ENCODE measurements at regions not wholly inside any gene's neighbourhood (a gene's known extent, or its start where the extent isn't known, plus 50 kb on each side); places are given as distances from the start of the nearest gene placed in this dataset.

- TF ChIP-seq ZNF544 (tag by site-specific recombination; IDR thresholded peaks at IDR 0.05) = no peak
Measured at GRCh38 chr7:37534893-37535610, 86.4 kb upstream of the ELMO1 start (continued).

DNA sequence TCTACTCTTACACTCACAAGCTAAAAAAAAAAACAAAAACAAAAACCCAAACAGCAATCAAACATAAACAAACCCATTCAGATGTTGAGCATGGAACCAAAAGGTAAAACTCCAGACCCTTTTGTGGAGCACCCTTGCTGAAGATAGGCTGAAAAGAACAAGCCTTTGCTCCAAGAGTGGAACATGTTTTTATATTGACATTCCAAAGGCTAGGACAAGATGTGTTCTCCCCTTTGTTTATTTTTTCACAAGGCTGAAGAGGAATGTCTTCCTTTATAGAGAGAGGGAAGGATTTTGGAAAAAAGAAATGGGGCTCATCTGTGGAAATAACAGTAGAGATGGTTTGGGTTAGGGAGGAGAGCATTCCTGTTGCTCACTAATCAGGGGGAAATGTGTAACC is 87.2 kb upstream of the ELMO1 start:
- ChIA-PET POLR2A (no interaction called here), CTCF (interaction anchor here (0.5 kb wide), 1 partner anchor 300 kb away, joined by 4 read pairs; no protein-coding TSS in a partner anchor)
- TF ChIP-seq ZNF645 (tag by site-specific recombination; IDR thresholded peaks at IDR 0.05) (no peak), ZNF521 (tag by site-specific recombination; IDR thresholded peaks at IDR 0.05) (no peak), ZNF146 (tag by site-specific recombination; IDR thresholded peaks at IDR 0.05) (no peak), MEIS1 (CRISPR knock-in tag; IDR thresholded peaks at IDR 0.05; ENCODE audit: borderline replicate concordance) (no peak), PRDM1 (tag by site-specific recombination; IDR thresholded peaks at IDR 0.05) (no peak), ZXDB (tag by site-specific recombination; IDR thresholded peaks at IDR 0.05) (no peak), MZF1 (tag by site-specific recombination; IDR thresholded peaks at IDR 0.05; ENCODE audit: borderline replicate concordance) (no peak), ZNF544 (tag by site-specific recombination; IDR thresholded peaks at IDR 0.05) (no peak)
- TF ChIP-seq, protein P1, sequence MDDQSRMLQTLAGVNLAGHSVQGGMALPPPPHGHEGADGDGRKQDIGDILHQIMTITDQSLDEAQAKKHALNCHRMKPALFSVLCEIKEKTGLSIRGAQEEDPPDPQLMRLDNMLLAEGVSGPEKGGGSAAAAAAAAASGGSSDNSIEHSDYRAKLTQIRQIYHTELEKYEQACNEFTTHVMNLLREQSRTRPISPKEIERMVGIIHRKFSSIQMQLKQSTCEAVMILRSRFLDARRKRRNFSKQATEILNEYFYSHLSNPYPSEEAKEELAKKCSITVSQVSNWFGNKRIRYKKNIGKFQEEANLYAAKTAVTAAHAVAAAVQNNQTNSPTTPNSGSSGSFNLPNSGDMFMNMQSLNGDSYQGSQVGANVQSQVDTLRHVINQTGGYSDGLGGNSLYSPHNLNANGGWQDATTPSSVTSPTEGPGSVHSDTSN (CRISPR knock-in tag; IDR thresholded peaks at IDR 0.05) = no peak

DNA sequence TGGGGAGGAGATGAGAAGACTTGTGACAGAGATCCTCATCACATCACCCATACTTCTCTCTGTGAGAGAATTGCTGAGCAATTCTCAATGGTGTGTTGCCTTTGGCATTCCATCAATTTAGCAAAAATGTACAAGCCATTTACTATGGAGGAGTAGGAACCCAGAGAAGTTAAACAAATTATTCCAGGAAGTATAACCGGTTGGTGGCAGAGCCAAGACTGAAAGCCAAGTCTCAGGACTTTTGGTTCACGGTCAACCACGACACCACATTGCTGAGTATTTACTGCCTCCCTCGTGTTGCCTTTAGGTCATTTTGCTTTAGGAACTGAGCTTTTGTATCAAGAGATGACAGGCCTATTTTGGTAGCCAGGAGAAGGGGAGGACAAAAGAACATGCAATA is 88.0 kb upstream of the ELMO1 start:
- no peaks in the 10 kb centered on the region for H3K4me1 ChIP-seq (ENCODE audit: control insufficient read depth, insufficient read depth, low read length)
- no peak overlapping the region for H3K27ac ChIP-seq (ENCODE audit: extremely low read depth, low read depth, low read length)
- TF ChIP-seq ZNF341 (tag by site-specific recombination; IDR thresholded peaks at IDR 0.05; ENCODE audit: low read depth) (no peak), ZNF549 (tag by site-specific recombination; IDR thresholded peaks at IDR 0.05) (no peak), ZNF596 (tag by site-specific recombination; IDR thresholded peaks at IDR 0.05) (no peak), ZBTB48 (tag by site-specific recombination; IDR thresholded peaks at IDR 0.05) (no peak), ZNF391 (tag by site-specific recombination; IDR thresholded peaks at IDR 0.05; ENCODE audit: borderline replicate concordance, low read depth) (no peak), MZF1 (tag by site-specific recombination; IDR thresholded peaks at IDR 0.05; ENCODE audit: borderline replicate concordance) (no peak), YY2 (tag by site-specific recombination; IDR thresholded peaks at IDR 0.05) (no peak), ZNF146 (tag by site-specific recombination; IDR thresholded peaks at IDR 0.05) (no peak), OSR2 (tag by site-specific recombination; IDR thresholded peaks at IDR 0.05) (no peak), ZNF600 (tag by site-specific recombination; IDR thresholded peaks at IDR 0.05) (no peak), ZNF354C (tag by site-specific recombination; IDR thresholded peaks at IDR 0.05; ENCODE audit: borderline replicate concordance, low read depth) (no peak), ZNF501 (tag by site-specific recombination; IDR thresholded peaks at IDR 0.05) (no peak)
- TF ChIP-seq, protein P2, sequence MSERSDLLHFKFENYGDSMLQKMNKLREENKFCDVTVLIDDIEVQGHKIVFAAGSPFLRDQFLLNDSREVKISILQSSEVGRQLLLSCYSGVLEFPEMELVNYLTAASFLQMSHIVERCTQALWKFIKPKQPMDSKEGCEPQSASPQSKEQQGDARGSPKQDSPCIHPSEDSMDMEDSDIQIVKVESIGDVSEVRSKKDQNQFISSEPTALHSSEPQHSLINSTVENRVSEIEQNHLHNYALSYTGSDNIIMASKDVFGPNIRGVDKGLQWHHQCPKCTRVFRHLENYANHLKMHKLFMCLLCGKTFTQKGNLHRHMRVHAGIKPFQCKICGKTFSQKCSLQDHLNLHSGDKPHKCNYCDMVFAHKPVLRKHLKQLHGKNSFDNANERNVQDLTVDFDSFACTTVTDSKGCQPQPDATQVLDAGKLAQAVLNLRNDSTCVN (tag by site-specific recombination; optimal IDR thresholded peaks at IDR 0.05) = no peak
- ChIA-PET CTCF (no interaction called here), POLR2A (no interaction called here)
- H3K36me3 ChIP-seq (ENCODE audit: control insufficient read depth in 2 of 2, insufficient read depth in 1 of 2, low read length in 2 of 2) = no peaks in the 10 kb centered on the region
- H3K9me3 ChIP-seq (ENCODE audit: control insufficient read depth, insufficient read depth, low read depth, low read length) = no peaks in the 10 kb centered on the region
- H3K4me3 ChIP-seq (ENCODE audit: low read depth, low read length) = no peak overlapping the region

More for the DNA sequence above, 87.2 kb upstream of the ELMO1 start:
- H3K27ac ChIP-seq (ENCODE audit: extremely low read depth, low read depth, low read length) = no peak overlapping the region
- H3K36me3 ChIP-seq (ENCODE audit: control insufficient read depth in 2 of 2, insufficient read depth in 1 of 2, low read length in 2 of 2) = no peaks in the 10 kb centered on the region
- H3K4me1 ChIP-seq (ENCODE audit: control insufficient read depth, insufficient read depth, low read length) = no peaks in the 10 kb centered on the region
- H3K9me3 ChIP-seq (ENCODE audit: control insufficient read depth, insufficient read depth, low read depth, low read length) = no peaks in the 10 kb centered on the region
- H3K4me3 ChIP-seq (ENCODE audit: low read depth, low read length) = no peak overlapping the region

All from HEK293 (cell line).